ENCODE measurements at regions not wholly inside any gene's neighbourhood (a gene's known extent, or its start where the extent isn't known, plus 50 kb on each side); places are given as distances from the start of the nearest gene placed in this dataset.

DNA sequence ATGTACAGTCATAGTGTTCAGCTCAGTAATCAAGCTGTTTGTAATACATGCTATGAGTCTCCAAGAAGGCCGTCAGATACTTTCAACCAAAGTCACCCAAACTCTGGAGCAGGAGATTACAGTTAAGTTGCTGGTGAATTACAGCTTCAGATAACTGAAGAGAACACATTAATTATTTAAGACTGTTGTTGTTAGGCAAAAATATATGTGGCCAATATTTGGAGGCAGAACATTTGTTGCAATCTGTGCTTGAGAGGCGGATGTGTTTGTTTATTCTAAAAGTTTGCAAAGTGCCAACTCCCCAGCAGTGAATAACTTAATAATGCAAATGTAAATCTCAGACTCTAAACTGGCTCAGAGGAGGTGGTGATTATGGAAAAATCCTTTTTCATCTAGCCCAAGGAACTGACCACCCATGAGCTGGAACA lies 300.7 kb upstream of the TBX3 start (continued):
- TF ChIP-seq YY1 (IDR thresholded peaks at IDR 0.05; ENCODE audit: low read depth, low read length), result no peak
- TF ChIP-seq RXRA (IDR thresholded peaks at IDR 0.05; ENCODE audit: insufficient read depth, low read depth, low read length), result no peak
- no peak for TF ChIP-seq EZH2 (IDR thresholded peaks at IDR 0.05; ENCODE audit: low read depth, low read length, severe bottlenecking)
- TF ChIP-seq SP2 (IDR thresholded peaks at IDR 0.05; ENCODE audit: low read length), result no peak
- TF ChIP-seq NANOG (IDR thresholded peaks at IDR 0.05; ENCODE audit: insufficient read depth, low read depth, low read length, poor library complexity, severe bottlenecking), result no peak
- TF ChIP-seq MAFK (IDR thresholded peaks at IDR 0.05; ENCODE audit: low read depth, low read length), result no peak

Data from H1 (cell line).